ENCODE measurements at regions not wholly inside any gene's neighbourhood (a gene's known extent, or its start where the extent isn't known, plus 50 kb on each side); places are given as distances from the start of the nearest gene placed in this dataset.

DNA sequence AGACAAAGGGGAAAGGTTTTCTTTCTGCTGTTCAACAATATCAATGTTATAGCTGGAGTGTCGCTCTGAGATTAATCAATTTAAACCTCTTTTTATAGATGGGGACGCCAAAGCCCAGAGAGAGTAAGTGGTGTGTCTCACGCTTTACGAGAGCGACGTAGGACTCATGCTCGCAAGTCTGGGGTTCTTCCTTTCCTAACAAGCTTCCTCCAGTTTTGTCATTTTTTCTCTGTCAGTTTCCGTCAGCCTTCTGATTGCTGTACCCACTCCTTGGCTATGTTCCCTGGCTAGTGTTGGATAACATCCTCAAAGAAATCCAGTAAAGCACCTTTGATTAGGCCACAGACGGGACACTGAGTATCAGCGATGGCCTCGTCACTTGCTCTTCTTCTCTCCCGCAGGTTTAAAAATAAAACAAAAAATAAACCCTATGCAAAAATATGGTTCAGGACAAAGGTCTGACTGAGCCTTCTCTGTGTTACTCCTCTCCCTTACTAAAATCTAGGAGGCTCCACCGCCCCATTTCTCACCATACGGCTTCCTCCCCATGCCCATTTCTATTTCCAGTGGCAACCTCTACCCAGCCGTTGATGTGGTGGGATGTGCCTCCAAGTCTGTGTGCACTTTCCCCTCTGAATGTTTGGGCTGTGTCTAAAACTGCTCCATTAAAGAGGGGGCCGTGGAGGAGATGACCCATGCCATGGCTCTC lies 172.7 kb upstream of the PARP11 start (continued):
- TF ChIP-seq, protein P1, sequence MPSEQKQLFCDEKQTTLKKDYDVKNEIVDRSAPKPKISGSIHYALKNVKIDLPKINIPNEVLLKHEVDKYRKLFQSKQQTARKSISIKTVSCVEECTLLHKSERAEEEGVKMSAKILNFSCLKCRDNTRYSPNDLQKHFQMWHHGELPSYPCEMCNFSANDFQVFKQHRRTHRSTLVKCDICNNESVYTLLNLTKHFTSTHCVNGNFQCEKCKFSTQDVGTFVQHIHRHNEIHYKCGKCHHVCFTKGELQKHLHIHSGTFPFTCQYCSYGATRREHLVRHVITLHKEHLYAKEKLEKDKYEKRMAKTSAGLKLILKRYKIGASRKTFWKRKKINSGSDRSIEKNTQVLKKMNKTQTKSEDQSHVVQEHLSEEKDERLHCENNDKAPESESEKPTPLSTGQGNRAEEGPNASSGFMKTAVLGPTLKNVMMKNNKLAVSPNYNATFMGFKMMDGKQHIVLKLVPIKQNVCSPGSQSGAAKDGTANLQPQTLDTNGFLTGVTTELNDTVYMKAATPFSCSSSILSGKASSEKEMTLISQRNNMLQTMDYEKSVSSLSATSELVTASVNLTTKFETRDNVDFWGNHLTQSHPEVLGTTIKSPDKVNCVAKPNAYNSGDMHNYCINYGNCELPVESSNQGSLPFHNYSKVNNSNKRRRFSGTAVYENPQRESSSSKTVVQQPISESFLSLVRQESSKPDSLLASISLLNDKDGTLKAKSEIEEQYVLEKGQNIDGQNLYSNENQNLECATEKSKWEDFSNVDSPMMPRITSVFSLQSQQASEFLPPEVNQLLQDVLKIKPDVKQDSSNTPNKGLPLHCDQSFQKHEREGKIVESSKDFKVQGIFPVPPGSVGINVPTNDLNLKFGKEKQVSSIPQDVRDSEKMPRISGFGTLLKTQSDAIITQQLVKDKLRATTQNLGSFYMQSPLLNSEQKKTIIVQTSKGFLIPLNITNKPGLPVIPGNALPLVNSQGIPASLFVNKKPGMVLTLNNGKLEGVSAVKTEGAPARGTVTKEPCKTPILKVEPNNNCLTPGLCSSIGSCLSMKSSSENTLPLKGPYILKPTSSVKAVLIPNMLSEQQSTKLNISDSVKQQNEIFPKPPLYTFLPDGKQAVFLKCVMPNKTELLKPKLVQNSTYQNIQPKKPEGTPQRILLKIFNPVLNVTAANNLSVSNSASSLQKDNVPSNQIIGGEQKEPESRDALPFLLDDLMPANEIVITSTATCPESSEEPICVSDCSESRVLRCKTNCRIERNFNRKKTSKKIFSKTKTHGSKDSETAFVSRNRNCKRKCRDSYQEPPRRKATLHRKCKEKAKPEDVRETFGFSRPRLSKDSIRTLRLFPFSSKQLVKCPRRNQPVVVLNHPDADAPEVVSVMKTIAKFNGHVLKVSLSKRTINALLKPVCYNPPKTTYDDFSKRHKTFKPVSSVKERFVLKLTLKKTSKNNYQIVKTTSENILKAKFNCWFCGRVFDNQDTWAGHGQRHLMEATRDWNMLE (tag by site-specific recombination; conservative IDR thresholded peaks at IDR 0.05; ENCODE audit: low read depth): no peak
- TF ChIP-seq, protein P2, sequence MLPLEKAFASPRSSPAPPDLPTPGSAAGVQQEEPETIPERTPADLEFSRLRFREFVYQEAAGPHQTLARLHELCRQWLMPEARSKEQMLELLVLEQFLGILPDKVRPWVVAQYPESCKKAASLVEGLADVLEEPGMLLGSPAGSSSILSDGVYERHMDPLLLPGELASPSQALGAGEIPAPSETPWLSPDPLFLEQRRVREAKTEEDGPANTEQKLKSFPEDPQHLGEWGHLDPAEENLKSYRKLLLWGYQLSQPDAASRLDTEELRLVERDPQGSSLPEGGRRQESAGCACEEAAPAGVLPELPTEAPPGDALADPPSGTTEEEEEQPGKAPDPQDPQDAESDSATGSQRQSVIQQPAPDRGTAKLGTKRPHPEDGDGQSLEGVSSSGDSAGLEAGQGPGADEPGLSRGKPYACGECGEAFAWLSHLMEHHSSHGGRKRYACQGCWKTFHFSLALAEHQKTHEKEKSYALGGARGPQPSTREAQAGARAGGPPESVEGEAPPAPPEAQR (tag by site-specific recombination; IDR thresholded peaks at IDR 0.05): no peak
- no peak for TF ChIP-seq ZNF624 (tag by site-specific recombination; IDR thresholded peaks at IDR 0.05)
- TF ChIP-seq, protein P3, sequence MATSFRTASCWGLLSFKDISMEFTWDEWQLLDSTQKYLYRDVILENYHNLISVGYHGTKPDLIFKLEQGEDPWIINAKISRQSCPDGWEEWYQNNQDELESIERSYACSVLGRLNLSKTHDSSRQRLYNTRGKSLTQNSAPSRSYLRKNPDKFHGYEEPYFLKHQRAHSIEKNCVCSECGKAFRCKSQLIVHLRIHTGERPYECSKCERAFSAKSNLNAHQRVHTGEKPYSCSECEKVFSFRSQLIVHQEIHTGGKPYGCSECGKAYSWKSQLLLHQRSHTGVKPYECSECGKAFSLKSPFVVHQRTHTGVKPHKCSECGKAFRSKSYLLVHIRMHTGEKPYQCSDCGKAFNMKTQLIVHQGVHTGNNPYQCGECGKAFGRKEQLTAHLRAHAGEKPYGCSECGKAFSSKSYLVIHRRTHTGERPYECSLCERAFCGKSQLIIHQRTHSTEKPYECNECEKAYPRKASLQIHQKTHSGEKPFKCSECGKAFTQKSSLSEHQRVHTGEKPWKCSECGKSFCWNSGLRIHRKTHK (tag by site-specific recombination; IDR thresholded peaks at IDR 0.05): no peak
- TF ChIP-seq ZNF132 (tag by site-specific recombination; IDR thresholded peaks at IDR 0.05; ENCODE audit: borderline replicate concordance): no peak
- TF ChIP-seq TSHZ1 (tag by site-specific recombination; IDR thresholded peaks at IDR 0.05; ENCODE audit: borderline replicate concordance): no peak

DNA sequence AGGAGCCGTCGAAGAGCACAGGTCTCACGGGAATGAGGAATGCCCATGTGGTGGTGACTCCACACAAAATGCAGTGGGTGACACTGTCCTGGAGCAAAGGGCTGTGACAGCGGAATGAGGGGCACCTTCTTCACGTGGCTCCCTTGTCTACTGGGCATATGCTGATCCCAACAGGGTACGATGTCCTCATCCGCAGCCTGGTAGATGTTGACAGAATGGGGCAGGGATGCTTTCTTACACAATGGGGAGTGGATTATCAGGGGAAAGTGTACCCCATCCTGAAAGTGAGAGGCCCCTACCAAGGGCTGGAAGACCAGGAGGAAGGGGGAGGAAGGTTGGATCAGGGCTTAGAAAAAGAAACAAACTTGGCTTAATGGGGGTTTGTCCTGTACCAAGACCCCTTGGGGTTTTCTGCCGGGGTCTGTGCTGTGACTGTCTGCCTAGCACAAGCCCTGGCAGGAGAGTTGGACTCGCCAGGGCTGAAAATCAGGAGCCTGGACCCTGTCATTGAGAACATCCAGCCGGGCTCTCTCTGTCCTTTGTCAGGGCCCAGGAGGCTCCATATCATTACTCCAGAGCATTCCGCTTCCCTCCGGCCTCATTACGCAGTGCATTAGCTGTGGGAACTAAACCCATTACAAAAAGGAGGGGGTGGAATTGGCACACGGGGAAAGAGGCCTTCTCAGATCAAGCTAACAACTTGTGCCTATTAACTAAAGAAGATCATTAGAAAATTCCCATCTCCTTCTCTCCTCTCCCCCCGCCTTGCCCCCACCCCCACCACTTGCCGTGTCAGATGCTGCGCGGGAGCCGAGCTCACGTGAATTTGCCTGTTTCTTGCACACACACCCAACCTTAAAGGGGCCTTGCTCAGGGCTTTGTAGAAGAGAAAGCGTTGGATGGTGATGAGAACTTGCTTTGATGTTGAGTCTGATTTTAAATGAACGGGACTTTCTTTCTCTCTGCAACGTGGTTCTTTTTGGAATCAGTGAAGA lies 171.8 kb upstream of the PARP11 start:
- Histone ChIP-seq H3K27ac (ENCODE audit: extremely low read depth, low read depth, low read length) (no peak overlapping the region), H3K4me3 (ENCODE audit: low read depth, low read length) (no peak overlapping the region), H3K9me3 (ENCODE audit: control insufficient read depth, insufficient read depth, low read depth, low read length) (no peaks in the 10 kb centered on the region), H3K4me1 (ENCODE audit: control insufficient read depth, insufficient read depth, low read length) (no peaks in the 10 kb centered on the region), H3K36me3 (ENCODE audit: control insufficient read depth in 2 of 2, insufficient read depth in 1 of 2, low read length in 2 of 2) (no peaks in the 10 kb centered on the region)
- ChIA-PET CTCF (interaction anchor here (0.8 kb wide), 1 partner anchor 9 kb away, joined by 5 read pairs; no protein-coding TSS in a partner anchor), POLR2A (no interaction called here)
- TF ChIP-seq ZNF19 (tag by site-specific recombination; IDR thresholded peaks at IDR 0.05; ENCODE audit: low read depth) (no peak), ZNF747 (tag by site-specific recombination; IDR thresholded peaks at IDR 0.05) (no peak), ZNF580 (tag by site-specific recombination; IDR thresholded peaks at IDR 0.05) (no peak), RBAK (tag by site-specific recombination; IDR thresholded peaks at IDR 0.05) (no peak), ZNF426 (tag by site-specific recombination; IDR thresholded peaks at IDR 0.05) (no peak), ELK4 (IDR thresholded peaks at IDR 0.05; ENCODE audit: borderline replicate concordance, low read depth, low read length) (no peak), GLI2 (tag by site-specific recombination; IDR thresholded peaks at IDR 0.05; ENCODE audit: borderline replicate concordance, low read depth) (no peak), SP2 (tag by site-specific recombination; IDR thresholded peaks at IDR 0.05) (no peak), ZFP37 (tag by site-specific recombination; IDR thresholded peaks at IDR 0.05) (no peak), EGR2 (tag by site-specific recombination; IDR thresholded peaks at IDR 0.05; ENCODE audit: low read depth) (no peak), KLF16 (tag by site-specific recombination; IDR thresholded peaks at IDR 0.05) (no peak), ZNF626 (tag by site-specific recombination; IDR thresholded peaks at IDR 0.05) (no peak)
- TF ChIP-seq, protein P4, sequence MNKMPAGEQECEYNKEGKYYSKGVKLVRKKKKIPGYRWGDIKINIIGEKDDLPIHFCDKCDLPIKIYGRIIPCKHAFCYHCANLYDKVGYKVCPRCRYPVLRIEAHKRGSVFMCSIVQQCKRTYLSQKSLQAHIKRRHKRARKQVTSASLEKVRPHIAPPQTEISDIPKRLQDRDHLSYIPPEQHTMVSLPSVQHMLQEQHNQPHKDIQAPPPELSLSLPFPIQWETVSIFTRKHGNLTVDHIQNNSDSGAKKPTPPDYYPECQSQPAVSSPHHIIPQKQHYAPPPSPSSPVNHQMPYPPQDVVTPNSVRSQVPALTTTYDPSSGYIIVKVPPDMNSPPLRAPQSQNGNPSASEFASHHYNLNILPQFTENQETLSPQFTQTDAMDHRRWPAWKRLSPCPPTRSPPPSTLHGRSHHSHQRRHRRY (tag by site-specific recombination; IDR thresholded peaks at IDR 0.05): no peak
